A549 (cell line): ENCODE measurements at regions not wholly inside any gene's neighbourhood (a gene's known extent, or its start where the extent isn't known, plus 50 kb on each side); places are given as distances from the start of the nearest gene placed in this dataset.

Source experiments
- ATAC-seq, 2 experiments: fragments of 200-7000 bp in 1 of 2; fragments of >200 bp in 1 of 2; cut with Nextera tagmentation in 1 of 2; cut with Tn5 transposase in 1 of 2; 3 replicates each; pipeline versions ENCODE4 v1.8.0 to v1.9.1; 2018 to 2020; ENCODE audit warnings: mild to moderate bottlenecking in 1 of 2, moderate library complexity in 1 of 2
- CTCF ChIA-PET: fragments of 300-600 bp; sonication (Branson Sonifier 250); formaldehyde crosslinking; extraction: SDS; loops from one replicate; lab custom pipeline; 2021; ENCODE audit warnings: antibody characterized with exemption, inconsistent platforms; lab: Yijun Ruan, JAX
- POLR2A ChIA-PET: fragments of 350-600 bp; formaldehyde crosslinking; extraction: SDS; loops from one replicate; lab custom pipeline; 2021; ENCODE audit warnings: antibody characterized with exemption, inconsistent platforms; lab: Yijun Ruan, JAX
- DNase-seq, 2 experiments: peaks; one replicate each; pipeline versions ENCODE4 v3.0.0 to v3.0.0-alpha.2; 2011 to 2016; ENCODE audit warnings: low read depth in 1 of 2, low spot score in 1 of 2
- FAIRE-seq: peaks from 2 replicates; lab custom pipeline; 2011; peaks lifted over from hg19 to GRCh38; lab: Jason Lieb, UNC
- H3K27ac ChIP-seq, 2 experiments: fragments of >200 bp; sonication (Bioruptor Twin); formaldehyde crosslinking; 3 replicates each; pipeline ENCODE4 v1.5.1; 2016 to 2017
- H3K4me1 ChIP-seq: fragments of >200 bp; sonication (Bioruptor Twin); formaldehyde crosslinking; 3 replicates; pipeline ENCODE4 v1.6.1; 2016
- H3K4me2 ChIP-seq: fragments of >200 bp; sonication (Bioruptor Twin); formaldehyde crosslinking; 3 replicates; pipeline ENCODE4 v1.6.1; 2016
- H3K4me3 ChIP-seq: fragments of >200 bp; sonication (Bioruptor Twin); formaldehyde crosslinking; 3 replicates; pipeline ENCODE4 v1.5.1; 2016
- H3K9me3 ChIP-seq: fragments of >200 bp; sonication (Bioruptor Twin); formaldehyde crosslinking; 3 replicates; pipeline ENCODE4 v1.6.1; 2016
- BHLHE40 ChIP-seq: IDR thresholded peaks from 2 replicates; pipeline ENCODE4 v1.6.1; 2012; ENCODE audit warnings: low read depth, low read length, inconsistent platforms
- CBX2 ChIP-seq: fragments of 200-600 bp; sonication (generic); IDR thresholded peaks from 2 replicates; pipeline ENCODE4 v1.6.1; 2016; ENCODE audit warnings: low read depth, mild to moderate bottlenecking, borderline replicate concordance
- CBX8 ChIP-seq: fragments of 200-600 bp; sonication (generic); IDR thresholded peaks from 2 replicates; pipeline ENCODE4 v1.6.1; 2016
- CHD4 ChIP-seq: fragments of 200-600 bp; sonication (generic); IDR thresholded peaks from 2 replicates; pipeline ENCODE4 v1.6.1; 2016; ENCODE audit warnings: antibody characterized with exemption, mild to moderate bottlenecking, borderline replicate concordance
- HOXB13 ChIP-seq: fragments of 250-450 bp; sonication (Bioruptor Pico); IDR thresholded peaks from 2 replicates; pipeline ENCODE4 v1.5.0; 2020; ENCODE audit warnings: low read depth, mild to moderate bottlenecking, moderate library complexity
- HOXB5 ChIP-seq: fragments of 250-450 bp; sonication (Bioruptor Pico); IDR thresholded peaks from 2 replicates; pipeline ENCODE4 v1.5.0; 2020; ENCODE audit warnings: mild to moderate bottlenecking, moderate library complexity
- KDM1A ChIP-seq: fragments of 200-600 bp; sonication (generic); IDR thresholded peaks from 2 replicates; pipeline ENCODE4 v1.6.1; 2016; ENCODE audit warnings: low read depth, mild to moderate bottlenecking
- MAFK ChIP-seq: fragments of 450-650 bp; IDR thresholded peaks from 2 replicates; pipeline ENCODE4 v1.6.1; 2014; ENCODE audit not compliant: partially characterized antibody
- NPAS2 ChIP-seq: fragments of 250-450 bp; sonication (Bioruptor Pico); IDR thresholded peaks from 2 replicates; pipeline ENCODE4 v1.8.0; 2022; ENCODE audit warnings: mild to moderate bottlenecking, moderate library complexity, borderline replicate concordance
- RNF2 ChIP-seq: fragments of 200-600 bp; sonication (generic); IDR thresholded peaks from 2 replicates; pipeline ENCODE4 v1.6.1; 2016; ENCODE audit warnings: low read depth, mild to moderate bottlenecking, antibody characterized with exemption, moderate library complexity, borderline replicate concordance
- TP53 ChIP-seq: fragments of 250-450 bp; sonication (Bioruptor Pico); IDR thresholded peaks from 2 replicates; pipeline ENCODE4 v1.5.0; 2021; ENCODE audit warnings: mild to moderate bottlenecking, moderate library complexity
- ZNF302 ChIP-seq: fragments of 250-450 bp; sonication (Bioruptor Pico); IDR thresholded peaks from 2 replicates; pipeline ENCODE4 v1.9.0; 2021; ENCODE audit warnings: inconsistent platforms, mild to moderate bottlenecking, moderate library complexity
- ZSCAN20 ChIP-seq: fragments of 250-450 bp; sonication (Bioruptor Pico); IDR thresholded peaks from 2 replicates; pipeline ENCODE4 v1.8.0; 2022; ENCODE audit warnings: mild to moderate bottlenecking, moderate library complexity
- WGBS: methylation state at CpG from one replicate; pipeline ENCODE4 v1.1.6; 2017; ENCODE audit errors: missing lambda C conversion rate; 5-methylcytosine and 5-hydroxymethylcytosine counted together
- TF ChIP-seq, protein P1 (sequence below): fragments of >200 bp; sonication (Bioruptor Twin); formaldehyde crosslinking; IDR thresholded peaks from 3 replicates; pipeline ENCODE4 v1.5.1; 2016
- TF ChIP-seq, protein P2 (sequence below): fragments of >200 bp; sonication (Bioruptor Twin); formaldehyde crosslinking; IDR thresholded peaks from 2 replicates; pipeline ENCODE4 v1.6.1; 2016
- TF ChIP-seq, protein P3 (sequence below): IDR thresholded peaks from 2 replicates; pipeline ENCODE4 v1.6.1; 2012; ENCODE audit warnings: low read depth, borderline replicate concordance
- TF ChIP-seq, protein P4 (sequence below): fragments of 250-450 bp; sonication (Bioruptor Pico); IDR thresholded peaks from 2 replicates; pipeline ENCODE4 v1.5.0; 2021; ENCODE audit warnings: mild to moderate bottlenecking, moderate library complexity, borderline replicate concordance

DNA sequence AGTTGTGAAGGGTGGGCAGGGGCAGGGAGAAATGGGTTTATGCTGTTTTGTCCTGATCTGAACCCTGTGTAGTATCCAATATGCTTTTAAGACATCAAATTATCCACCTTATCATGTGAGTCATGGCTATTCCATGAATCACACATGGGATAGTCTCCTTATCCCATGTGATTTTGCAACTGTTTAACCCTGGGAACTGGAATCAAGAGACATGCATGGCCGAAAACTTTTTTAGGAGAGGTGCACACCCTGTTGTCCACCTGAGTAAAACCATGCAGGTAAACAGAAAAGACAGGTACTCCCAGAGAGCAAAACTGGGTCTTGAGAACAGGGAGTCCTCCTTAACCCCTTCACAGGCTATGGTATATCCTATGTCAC, 490.6 kb upstream of the HS6ST1 start:
- POLR2A ChIA-PET: no interaction called here
- Histone ChIP-seq H3K27ac (no peak overlapping the region), H3K9me3 (no peaks in the 10 kb centered on the region), H3K4me3 (no peak overlapping the region), H3K4me2 (no peak overlapping the region), H3K4me1 (no peaks in the 10 kb centered on the region)
- 6% methylated on average over 1 of the region's 1 CpG for WGBS
- TF ChIP-seq, protein P1, sequence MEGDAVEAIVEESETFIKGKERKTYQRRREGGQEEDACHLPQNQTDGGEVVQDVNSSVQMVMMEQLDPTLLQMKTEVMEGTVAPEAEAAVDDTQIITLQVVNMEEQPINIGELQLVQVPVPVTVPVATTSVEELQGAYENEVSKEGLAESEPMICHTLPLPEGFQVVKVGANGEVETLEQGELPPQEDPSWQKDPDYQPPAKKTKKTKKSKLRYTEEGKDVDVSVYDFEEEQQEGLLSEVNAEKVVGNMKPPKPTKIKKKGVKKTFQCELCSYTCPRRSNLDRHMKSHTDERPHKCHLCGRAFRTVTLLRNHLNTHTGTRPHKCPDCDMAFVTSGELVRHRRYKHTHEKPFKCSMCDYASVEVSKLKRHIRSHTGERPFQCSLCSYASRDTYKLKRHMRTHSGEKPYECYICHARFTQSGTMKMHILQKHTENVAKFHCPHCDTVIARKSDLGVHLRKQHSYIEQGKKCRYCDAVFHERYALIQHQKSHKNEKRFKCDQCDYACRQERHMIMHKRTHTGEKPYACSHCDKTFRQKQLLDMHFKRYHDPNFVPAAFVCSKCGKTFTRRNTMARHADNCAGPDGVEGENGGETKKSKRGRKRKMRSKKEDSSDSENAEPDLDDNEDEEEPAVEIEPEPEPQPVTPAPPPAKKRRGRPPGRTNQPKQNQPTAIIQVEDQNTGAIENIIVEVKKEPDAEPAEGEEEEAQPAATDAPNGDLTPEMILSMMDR: no peak
- TF ChIP-seq ZSCAN20 (CRISPR knock-in tag): no peak
- no peak for TF ChIP-seq KDM1A
- TF ChIP-seq, protein P2, sequence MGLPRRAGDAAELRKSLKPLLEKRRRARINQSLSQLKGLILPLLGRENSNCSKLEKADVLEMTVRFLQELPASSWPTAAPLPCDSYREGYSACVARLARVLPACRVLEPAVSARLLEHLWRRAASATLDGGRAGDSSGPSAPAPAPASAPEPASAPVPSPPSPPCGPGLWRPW: no peak
- TF ChIP-seq HOXB13 (CRISPR knock-in tag): no peak
- no peak for TF ChIP-seq CBX2
- no peak for TF ChIP-seq ZNF302
- TF ChIP-seq MAFK: no peak
- ATAC-seq (no peak), DNase-seq (no peak), FAIRE-seq (no peak)
- CTCF ChIA-PET: no interaction called here

DNA sequence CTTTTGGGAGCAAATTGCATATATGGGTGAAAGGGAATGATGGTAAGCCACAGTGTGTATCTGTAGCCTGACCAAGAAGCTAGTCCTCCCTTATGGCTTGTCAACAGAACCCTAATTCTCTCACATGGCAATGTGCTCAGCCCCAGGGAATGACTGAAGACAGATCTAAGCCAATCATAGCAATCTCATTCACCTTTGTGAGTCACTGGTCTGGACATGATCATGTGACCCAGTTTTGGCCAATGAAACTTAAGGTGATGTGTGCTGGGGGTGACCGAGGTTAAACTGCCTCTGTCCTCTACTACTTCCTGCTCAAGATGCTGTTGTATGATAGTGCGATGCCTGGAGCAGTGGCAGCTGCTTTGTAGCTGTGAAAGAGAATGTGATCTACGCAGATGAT, 491.2 kb upstream of the HS6ST1 start:
- Histone ChIP-seq H3K4me2 (no peak overlapping the region), H3K4me1 (no peaks in the 10 kb centered on the region), H3K9me3 (no peaks in the 10 kb centered on the region)
- FAIRE-seq (no peak), ATAC-seq (no peak), DNase-seq (no peak)
- WGBS: 2% methylated on average over 3 of the region's 3 CpGs
- CTCF ChIA-PET: no interaction called here
- POLR2A ChIA-PET: no interaction called here
- TF ChIP-seq HOXB5 (CRISPR knock-in tag) (no peak), CHD4 (no peak), NPAS2 (CRISPR knock-in tag) (no peak), RNF2 (no peak), TP53 (CRISPR knock-in tag) (no peak), CBX8 (no peak)
- TF ChIP-seq, protein P3, sequence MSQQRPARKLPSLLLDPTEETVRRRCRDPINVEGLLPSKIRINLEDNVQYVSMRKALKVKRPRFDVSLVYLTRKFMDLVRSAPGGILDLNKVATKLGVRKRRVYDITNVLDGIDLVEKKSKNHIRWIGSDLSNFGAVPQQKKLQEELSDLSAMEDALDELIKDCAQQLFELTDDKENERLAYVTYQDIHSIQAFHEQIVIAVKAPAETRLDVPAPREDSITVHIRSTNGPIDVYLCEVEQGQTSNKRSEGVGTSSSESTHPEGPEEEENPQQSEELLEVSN: no peak
- TF ChIP-seq, protein P4, sequence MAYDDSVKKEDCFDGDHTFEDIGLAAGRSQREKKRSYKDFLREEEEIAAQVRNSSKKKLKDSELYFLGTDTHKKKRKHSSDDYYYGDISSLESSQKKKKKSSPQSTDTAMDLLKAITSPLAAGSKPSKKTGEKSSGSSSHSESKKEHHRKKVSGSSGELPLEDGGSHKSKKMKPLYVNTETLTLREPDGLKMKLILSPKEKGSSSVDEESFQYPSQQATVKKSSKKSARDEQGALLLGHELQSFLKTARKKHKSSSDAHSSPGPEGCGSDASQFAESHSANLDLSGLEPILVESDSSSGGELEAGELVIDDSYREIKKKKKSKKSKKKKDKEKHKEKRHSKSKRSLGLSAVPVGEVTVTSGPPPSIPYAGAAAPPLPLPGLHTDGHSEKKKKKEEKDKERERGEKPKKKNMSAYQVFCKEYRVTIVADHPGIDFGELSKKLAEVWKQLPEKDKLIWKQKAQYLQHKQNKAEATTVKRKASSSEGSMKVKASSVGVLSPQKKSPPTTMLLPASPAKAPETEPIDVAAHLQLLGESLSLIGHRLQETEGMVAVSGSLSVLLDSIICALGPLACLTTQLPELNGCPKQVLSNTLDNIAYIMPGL (CRISPR knock-in tag): no peak
- TF ChIP-seq, all 56 proteins: peak for 0
- H3K4me3 ChIP-seq: no peak overlapping the region
- H3K27ac ChIP-seq: no peak overlapping the region

DNA sequence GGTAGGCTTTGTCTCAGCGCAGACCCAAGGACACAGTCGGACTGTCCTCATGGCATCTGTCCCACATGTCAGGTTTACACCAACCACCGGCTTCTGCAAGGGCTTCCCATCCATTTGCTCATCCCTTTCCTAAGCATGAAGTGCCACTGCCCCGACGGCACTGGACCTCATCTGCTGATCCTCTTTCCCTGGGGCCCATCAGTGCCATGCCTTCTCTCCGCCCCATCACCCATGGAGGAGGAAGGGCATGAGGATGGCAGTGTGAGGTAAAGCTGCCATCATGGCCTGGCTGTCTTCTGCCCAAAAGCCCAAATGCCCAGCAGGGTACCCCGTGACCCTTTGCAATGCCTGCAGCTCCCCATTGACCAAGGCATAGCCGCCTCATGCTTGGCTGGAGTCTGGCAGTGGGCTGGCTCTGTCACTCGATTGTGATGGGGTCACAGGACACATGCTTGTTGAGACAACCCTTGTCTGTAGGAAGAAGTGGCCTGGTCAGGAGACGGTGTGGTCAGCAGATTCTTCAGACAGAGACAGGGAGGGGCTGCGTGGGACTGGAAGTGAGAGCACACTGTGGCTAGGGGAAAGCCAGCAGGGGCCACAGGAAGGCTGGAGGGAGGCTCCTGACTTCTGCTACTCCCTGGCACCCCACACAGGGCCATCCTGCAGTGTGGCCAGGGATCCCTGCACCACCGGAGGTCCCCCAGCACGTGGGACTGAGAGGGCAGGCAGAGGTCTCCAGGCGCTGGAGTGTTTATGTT, 493.7 kb upstream of the HS6ST1 start:
- FAIRE-seq (no peak), DNase-seq (no peak), ATAC-seq (no peak)
- POLR2A ChIA-PET: no interaction called here
- TF ChIP-seq, protein P1: no peak
- TF ChIP-seq BHLHE40 (no peak), HOXB5 (CRISPR knock-in tag) (no peak)
- no peak overlapping the region for H3K27ac ChIP-seq
- no peaks in the 10 kb centered on the region for H3K4me1 ChIP-seq
- no peaks in the 10 kb centered on the region for H3K9me3 ChIP-seq
- no peak overlapping the region for H3K4me2 ChIP-seq
- CTCF ChIA-PET: no interaction called here
- WGBS: 10% methylated on average over 10 of the region's 14 CpGs
- H3K4me3 ChIP-seq: no peak overlapping the region
